Right renal cortex interstitium (tissue), 3 donors: ENCODE measurements at regions not wholly inside any gene's neighbourhood (a gene's known extent, or its start where the extent isn't known, plus 50 kb on each side); places are given as distances from the start of the nearest gene placed in this dataset.
"Not testable (repeated sequence)": the region's sequence is repeated elsewhere in the genome, so short reads cannot be mapped to it uniquely, and the experiment has no call there.

Experiments used
- DNase-seq, 3 donors: peaks; one replicate each; pipeline ENCODE4 v3.0.0-alpha.2; 2013; ENCODE audit warnings: low read depth in 3 of 3, low spot score in 2 of 3

DNA sequence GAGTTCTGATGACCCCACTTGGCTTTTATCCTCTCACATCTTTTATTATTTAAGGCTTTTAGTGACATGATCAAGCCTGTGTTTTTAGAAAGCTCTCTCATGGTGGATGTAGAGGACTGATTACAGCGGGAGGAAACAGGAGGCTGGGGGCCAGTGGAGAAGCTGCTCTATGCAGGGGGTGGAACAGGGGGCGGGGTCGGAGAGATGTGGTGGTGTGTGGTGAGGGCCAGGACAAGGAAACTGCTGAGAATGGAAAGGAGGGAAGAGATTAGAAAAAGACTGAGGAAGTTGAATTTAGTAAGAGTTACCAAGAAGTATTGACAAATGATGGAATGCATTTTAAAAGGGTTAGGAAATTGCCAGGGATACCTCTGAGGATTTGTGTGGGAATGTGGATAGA lies 292.2 kb downstream of the ZIC3 start:
- no peak for DNase-seq

DNA sequence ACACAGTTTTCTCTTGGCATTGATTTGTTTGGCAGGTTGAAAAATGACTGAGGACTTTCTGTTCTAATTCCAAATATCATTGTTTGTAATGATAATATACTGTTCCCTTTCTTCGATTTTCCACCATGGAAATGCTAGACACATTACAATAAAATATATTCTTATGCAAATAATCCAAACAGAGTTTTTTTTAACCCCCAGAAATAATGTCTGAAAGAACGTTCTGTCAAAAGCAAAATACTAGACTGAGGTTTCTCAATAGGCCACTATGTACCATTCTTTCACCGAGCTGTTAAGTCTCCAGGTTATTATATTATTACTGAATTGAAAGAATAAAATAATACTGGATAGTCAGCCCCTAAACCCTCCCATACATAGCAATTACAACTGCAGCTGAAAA lies 312.5 kb downstream of the ZIC3 start:
- no peak for DNase-seq

DNA sequence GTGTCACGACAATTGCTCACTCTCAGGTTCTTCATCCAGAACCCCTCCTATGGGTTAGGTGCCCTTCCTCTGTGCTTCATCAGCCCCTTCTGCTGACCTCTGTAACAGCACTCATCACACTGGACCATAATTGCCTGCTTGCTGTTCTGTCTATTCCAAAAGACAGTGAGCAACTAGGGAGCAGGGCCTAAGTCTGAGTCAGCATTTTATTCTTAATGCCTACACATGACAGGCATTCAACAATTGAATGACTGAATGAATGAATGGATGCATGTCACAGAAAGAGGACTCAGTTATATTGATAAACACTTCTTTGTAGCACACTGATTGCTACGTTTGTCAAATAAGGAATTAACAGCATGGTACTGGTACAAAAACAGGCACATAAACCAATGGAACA lies 317.0 kb downstream of the ZIC3 start:
- no peak for DNase-seq

DNA sequence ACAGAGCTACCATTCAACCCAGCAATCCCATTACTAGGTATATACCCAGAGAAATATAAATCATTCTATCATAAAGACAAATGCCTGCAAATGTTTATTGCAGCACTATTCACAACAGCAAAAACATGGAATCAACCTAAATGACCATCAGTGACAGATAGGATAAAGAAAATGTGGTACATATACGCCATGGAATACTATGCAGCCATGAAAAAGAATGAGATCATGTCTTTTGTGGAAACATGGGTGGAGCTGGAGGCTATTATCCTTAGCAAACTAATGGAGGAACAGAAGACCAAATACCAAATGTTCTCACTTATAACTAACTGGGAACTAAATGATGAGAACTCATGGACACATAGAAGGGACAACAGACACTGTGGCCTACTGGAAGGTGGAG lies 318.9 kb downstream of the ZIC3 start:
- DNase-seq: not testable (repeated sequence)

DNA sequence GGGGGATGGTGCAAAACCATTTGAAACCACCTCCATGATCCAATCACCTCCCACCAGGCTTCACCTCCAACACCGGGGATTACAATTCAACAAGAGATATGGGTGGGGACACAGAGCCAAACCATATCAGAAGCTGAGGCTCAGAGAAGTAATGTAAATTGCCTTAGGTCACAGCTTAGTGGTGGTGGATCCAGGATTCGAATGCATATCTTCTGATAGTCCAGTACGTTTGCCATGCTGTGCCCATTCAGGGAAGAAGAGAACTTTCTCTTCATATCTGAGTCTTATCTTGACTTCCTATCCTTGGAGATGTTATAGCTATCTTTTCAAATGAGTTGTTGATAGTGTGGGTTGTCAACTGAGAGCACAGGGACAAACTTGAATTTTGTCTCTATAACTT lies 325.5 kb downstream of the ZIC3 start:
- DNase-seq: no peak

DNA sequence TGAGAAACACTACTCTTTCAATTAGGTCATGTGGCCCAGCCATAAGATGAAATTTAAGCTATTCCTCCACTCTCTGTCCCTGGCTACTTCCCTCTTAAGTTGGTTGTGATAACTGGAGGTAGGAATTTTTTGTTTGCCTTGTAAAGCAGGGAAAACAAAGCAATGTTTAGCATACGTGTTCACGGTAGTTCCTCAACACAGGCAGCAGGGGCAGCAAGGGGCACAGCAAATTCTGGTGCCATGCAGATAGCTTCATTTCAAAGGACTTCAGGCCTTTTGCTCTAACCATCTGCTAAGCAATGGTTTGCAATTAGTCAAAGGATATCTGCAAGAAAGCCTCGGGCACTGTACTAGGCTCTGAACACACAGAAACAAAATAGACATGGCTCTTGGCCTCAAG lies 330.2 kb downstream of the ZIC3 start:
- DNase-seq: no peak

DNA sequence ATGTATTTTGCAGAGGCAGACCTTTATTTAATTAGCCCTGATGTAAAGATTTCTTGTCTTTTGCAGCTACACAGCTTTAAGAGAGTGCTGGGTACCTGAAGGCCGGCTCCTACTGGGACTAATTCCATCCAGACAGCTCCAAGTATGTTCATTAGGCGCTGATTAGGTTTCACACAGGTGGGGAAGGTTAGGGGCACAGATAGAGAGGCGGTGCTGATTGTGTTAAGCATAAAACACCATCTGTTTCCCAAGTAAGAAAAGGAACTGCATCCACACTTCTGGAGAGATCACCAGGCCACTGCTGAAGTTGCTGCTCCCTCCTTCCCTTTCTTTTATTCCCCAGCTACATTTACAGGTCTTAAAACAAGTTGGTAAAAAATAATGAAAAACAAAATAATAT lies 349.5 kb downstream of the ZIC3 start:
- DNase-seq: no peak

DNA sequence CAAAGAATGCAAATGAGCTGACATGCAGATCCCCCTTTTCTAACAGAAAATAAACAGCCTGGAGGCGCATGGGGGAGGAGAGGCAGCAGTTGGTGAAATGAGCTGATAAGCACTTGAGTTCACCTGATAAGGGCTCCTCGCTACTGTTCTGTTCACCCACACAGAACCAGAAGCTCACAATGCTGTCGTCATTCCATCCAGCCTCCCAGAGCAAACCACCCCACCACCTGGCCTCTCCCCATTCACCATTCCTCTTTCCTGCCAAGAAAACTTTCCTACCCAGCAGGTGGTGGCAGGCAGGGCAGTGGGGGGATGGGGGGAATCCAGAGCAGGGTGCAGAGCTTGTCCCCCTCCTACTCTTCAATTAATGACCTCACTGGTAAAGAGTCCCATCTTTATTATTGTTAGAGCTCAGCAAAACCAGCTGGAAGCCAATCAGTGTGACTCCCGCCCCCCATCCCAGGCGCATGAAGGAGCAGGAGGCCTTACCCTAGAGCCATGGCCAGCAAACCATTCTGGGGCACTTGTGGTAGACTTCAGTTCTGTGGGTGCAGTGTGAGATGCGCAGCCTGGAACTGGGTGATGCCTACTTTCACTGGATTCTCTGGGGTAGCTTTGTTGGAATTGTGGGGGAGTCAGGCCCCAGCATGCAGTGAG lies 350.3 kb downstream of the ZIC3 start:
- DNase-seq: no peak

DNA sequence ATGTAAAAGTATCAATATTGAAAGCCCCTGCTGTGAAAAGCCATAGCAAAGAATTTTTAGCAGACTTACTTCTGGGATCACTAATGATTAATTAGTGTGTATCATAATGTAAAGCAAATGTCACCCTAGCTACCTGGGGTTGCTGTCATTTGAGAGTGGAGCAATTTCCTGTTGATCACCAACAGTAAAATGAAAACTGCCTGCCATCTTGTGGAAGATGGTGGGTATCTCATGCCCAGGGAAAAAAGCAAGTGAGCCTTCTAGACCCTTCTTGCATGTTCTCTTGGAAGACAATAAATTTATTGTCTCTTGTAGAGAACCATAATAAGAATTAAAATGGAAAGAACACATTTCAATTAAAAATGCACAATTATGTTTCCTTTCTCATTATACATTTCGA lies 360.2 kb downstream of the ZIC3 start:
- no peak for DNase-seq

DNA sequence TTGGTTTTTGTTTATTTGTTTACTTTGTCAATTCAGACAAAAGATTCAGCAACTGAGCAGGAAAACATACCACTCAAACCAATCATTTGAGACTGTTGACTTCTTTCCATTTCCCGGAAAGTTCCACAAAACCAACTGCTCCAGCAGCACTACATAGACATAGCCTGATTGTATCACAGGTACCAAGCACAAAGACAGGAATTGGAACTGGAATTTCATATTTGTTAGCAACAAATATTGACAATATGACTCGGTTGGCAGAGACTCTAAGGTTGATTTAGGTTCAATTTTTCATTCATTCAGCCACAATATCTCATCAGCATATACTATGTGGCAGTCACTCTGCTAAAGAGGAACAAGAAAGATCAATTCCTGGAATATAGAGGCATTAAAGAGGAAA lies 364.0 kb downstream of the ZIC3 start:
- DNase-seq: no peak

DNA sequence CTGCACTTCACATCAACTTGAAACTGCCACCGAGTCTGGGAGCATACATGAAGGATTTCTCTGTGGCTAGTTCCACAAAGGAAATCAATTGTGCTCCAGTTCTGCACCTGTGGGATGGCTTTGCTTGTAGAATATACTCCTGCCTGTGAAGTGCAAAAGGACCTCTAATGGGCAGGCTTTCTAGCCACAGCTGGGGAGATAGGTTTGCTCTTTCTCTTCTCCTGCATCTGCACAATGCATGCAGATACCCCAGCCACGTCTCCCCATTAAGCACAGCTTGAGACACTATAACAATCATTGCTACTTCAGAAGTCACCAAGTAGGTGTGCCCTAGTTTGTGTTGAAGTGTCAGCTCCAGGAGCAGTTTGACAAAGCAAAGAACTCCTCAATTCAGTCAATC lies 364.6 kb downstream of the ZIC3 start:
- no peak for DNase-seq

DNA sequence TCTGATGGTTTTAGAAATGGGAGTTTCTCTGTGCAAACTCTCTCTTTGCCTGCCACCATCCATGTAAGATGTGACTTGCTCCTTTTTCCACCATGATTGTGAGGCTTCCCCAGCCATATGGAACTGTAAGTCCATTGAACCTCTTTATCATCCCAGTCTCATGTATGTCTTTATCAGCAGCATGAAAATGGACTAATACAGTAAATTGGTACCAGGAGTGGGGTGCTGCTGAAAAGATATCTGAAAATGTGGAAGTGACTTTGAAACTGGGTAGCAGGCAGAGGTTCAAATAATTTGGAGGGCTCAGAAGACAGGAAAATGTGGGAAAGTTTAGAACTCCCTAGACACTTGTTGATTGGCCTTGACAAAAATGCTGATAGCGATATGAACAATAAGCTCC lies 368.3 kb downstream of the ZIC3 start:
- not testable (repeated sequence) for DNase-seq

DNA sequence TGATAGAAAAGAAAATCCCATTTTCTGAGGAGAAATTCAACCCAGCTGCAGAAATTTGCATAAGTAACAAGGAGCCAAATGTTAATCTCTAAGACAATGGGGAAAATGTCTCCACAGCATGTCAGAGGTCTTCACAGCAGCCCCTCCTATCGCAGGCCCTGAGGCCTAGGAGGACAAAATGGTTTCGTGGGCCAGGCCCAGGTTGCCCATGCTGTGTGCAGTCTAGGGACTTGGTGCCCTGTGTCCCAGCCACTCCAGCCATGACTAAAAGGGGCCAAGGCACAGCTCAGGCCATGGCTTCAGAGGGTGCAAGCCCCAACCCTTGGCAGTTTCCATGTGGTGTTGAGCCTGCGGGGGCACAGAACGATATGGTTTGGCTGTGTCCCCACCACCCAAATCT lies 369.0 kb downstream of the ZIC3 start:
- not testable (repeated sequence) for DNase-seq

DNA sequence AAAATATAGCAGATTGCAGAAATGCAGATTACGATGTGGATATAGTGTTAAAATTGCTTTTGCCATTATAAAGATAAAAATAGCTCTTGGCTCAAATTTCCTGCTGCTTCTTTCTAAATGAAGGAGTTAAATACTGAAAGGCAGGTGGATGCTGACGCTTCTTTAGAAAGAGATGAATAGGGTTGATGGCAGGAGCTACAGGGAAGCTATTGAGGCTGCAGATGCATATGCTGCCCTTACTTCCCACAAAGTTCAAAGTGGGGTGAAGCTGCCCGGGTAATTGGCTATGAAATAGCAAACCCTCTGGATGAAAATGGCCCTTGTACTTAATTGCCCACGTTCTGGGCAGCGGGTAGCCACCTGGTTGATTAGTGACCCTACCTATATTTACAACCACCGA lies 379.5 kb downstream of the ZIC3 start:
- no peak for DNase-seq

DNA sequence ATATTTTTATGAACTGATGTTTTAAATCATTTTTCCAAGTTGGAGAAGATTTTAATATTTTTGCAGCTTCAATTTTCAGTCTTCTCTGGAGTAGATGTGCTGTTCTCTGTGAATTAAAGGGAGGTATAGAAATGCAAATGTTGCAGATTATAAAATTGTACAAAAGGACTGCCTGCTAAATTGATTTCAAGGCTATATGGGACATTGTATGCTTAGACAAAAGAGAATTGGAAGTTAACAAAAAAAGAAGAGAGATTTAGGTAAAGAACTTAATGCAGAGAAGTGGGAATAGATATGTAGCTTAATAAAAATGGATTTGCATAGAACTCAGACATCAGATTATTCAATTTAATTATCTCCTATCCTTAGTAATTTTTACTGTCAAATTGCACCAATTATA lies 403.3 kb downstream of the ZIC3 start:
- no peak for DNase-seq

DNA sequence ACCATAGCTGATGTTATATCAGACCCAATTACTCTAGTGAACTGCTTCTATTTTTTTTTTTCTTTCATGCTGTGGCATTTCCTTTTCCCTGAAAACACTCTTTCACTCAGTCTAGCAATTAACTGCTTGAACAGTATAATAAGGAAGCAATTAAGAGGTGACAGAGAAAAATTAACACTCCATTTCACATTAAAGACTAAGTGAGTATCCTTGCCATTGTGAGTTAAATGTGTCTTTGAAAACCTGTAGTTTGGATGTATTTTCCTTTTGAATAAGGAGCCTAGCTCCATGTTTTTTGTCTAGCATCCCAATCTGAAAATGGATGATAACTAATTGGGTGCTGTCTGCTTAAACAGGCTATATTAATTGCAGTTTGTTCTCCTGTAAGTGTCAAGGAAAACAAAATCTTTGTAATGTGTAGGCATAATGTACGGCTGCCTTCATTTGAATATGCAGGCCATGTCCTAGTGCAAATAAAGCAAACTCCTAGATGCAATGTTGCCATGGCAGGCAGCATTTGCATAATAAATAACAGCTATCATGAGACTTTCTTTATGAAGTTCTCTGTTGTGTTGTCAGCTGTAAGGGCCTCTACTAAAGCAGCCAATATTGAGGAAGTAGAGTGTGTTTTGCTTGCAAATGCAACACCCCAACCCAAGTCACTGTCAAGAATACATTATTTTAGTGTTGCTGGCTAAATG lies 416.7 kb downstream of the ZIC3 start:
- no peak for DNase-seq

DNA sequence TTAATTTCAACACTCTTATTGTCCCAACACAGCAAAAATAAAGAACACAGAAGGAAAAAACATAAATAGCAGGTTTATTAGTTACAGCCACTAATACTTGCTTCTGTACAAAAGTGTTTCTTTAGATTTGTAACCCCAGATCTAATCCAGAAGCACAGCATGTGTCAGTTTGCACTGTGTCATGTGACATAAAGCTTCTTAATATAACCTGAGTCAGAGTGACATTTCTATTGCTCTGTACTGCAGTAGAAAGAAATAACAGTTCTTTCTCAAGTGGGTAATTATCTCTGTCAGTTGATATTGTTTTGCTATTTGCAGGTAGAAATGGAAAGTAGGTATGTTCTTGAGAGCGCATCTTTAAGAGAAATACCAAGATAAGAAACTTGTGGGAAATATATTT lies 422.5 kb downstream of the ZIC3 start:
- no peak for DNase-seq

DNA sequence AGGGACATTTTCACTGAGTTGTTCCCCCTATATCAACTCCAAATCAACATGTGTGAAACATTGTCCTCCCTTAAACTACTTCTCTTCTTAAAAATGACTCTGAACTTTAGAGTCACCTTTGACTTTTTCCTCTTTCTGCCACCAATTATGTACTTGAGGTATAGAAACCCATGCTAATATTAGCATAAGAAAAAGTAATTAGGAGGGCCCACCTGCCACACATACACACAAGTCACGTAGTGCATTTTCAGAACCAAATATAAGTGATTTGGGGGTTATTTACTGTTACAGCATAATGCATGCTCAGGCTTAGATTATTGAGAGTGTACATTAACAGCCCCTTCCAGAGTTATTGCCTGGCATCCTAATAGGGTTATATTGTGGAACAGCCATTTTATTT lies 432.7 kb downstream of the ZIC3 start:
- DNase-seq: no peak

DNA sequence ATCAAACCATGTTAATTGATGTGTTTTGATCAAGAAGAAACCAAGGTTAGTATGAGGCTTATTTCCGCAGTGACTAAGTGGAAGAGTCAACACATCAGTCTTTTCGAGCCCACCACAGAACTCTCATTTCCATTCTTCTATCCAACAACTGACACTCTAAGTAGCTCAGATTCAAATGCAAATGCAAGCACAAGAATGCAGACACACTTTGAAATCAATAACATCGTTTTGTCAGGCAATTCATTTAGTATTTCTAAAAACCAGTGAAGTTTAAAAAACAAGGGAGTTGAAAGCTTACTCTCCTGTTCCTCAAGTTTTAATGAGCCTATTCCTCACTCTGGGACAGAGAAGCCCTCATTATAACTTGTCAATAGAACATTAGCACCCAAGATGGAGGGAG lies 433.1 kb downstream of the ZIC3 start:
- DNase-seq: no peak

DNA sequence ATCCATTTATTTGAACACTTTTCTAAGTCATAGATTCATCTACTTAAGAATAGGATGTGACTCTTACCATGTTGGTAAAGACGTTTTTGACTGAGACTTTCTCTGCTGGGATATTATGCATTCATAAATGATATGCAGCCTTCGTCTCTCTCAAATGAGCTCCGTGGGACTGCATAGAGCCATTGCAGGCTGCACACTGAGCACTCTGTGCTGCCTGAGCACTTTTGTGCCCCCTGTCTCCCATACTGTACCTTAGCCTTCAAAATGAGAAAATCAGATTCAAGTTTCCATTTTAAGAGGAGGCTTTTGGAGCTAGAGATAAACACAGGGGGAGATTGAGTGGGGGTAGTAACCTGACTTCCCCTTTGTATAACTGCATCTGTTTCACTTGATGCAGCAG lies 433.6 kb downstream of the ZIC3 start:
- DNase-seq: no peak

DNA sequence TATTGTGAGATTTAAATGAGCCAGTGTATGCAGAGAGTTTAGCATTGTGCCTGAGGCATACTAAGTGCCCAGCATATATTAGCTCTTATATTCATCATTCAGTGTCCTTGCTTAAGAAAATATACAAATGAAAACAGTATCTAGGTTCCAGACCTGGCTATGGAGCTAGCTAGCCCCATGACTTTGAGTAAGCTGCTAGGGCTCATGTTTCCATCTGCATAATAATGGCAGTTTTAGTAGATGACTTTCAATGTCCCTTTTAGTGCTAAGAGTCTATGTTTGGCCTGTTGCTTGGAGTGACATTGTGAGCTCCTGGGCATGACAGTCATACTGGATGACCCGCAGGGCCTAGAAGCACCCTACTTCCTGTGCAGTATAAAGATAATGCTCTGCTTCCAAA lies 435.3 kb downstream of the ZIC3 start:
- DNase-seq: no peak

DNA sequence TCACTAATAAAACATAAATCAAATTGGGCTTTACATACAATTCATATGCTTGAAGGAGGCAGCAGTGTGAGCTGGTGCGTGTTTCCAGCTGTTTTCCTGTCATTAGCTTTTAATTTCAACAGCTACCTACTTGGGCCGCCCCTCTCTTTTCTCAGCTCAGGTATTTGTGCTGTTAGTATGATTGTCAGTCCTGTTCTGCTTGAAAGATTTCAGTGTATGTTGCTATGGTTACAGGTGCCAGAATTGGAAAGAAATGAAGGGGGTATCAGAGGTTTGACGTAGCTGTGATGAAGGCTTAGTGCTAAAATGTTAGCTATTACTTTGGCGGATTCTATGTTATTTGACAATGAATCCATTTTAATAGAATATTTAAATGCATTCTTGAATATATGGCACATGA lies 440.3 kb downstream of the ZIC3 start:
- DNase-seq: no peak

DNA sequence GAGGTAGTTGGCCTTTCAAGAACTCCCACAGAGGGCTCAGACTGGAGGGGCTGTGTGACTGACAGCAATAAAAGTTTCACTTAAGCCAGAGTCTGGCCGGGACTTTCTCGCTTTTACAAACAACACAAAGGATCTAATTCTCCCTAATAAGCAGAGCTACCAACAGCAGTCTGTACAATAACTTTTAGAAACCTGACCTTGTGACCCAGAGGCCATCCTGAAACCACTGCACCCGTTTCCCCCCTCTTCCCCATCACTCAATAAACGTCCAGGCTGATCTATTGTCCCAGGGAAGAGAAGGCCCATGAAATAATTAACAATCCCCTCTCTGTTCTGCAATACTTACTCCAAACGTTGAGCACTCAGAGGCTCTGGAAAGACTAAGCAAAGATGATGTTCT lies 442.4 kb downstream of the ZIC3 start:
- no peak for DNase-seq
